ENCODE measurements at regions not wholly inside any gene's neighbourhood (a gene's known extent, or its start where the extent isn't known, plus 50 kb on each side); places are given as distances from the start of the nearest gene placed in this dataset.
"Not testable (repeated sequence)": the region's sequence is repeated elsewhere in the genome, so short reads cannot be mapped to it uniquely, and the experiment has no call there.

- Histone ChIP-seq H3K9ac (ENCODE audit: low read depth in 1 of 2, low read length in 2 of 2) (no peak overlapping the region), H3K27ac (ENCODE audit: low read depth in 2 of 2, low read length in 2 of 2) (peak overlapping the region in 1 of 2 donors; percentile 23), H3K9me3 (ENCODE audit: control insufficient read depth in 2 of 2, low read length in 2 of 2) (no peaks in the 10 kb centered on the region), H3K36me3 (ENCODE audit: control insufficient read depth in 2 of 2, insufficient read depth in 2 of 2, low read length in 2 of 2) (no peaks in the 10 kb centered on the region), H3K4me1 (ENCODE audit: control insufficient read depth in 2 of 2, insufficient read depth in 2 of 2, low read length in 2 of 2) (no peaks in the 10 kb centered on the region), H3K4me3 (ENCODE audit: low read length in 2 of 2) (no peak overlapping the region), H3K27me3 (ENCODE audit: control insufficient read depth in 2 of 2, insufficient read depth in 2 of 2, low read length in 2 of 2) (no peaks in the 10 kb centered on the region)
Observed at GRCh38 chr14:105589161-105589925, 63.0 kb downstream of the TMEM121 start.

DNA sequence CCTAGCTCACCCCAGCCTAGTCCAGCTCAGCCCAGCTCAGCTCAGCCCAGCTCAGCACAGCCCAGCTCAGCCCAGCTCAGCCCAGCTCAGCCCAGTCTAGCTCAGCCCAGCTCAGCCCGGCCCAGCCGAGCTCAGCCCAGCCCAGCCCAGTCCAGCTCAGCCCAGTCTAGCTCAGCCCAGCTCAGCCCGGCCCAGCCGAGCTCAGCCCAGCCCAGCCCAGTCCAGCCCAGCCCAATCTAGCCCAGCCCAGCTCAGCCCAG is 63.5 kb downstream of the TMEM121 start:
- H3K4me1 ChIP-seq (ENCODE audit: control insufficient read depth in 2 of 2, insufficient read depth in 2 of 2, low read length in 2 of 2); H3K9ac ChIP-seq (ENCODE audit: low read depth in 1 of 2, low read length in 2 of 2); H3K9me3 ChIP-seq (ENCODE audit: control insufficient read depth in 2 of 2, low read length in 2 of 2); H3K27me3 ChIP-seq (ENCODE audit: control insufficient read depth in 2 of 2, insufficient read depth in 2 of 2, low read length in 2 of 2); H3K36me3 ChIP-seq (ENCODE audit: control insufficient read depth in 2 of 2, insufficient read depth in 2 of 2, low read length in 2 of 2); H3K4me3 ChIP-seq (ENCODE audit: low read length in 2 of 2): not testable (repeated sequence)
- peak overlapping the region in 1 of 2 donors; percentile 23 for H3K27ac ChIP-seq (ENCODE audit: low read depth in 2 of 2, low read length in 2 of 2)

DNA sequence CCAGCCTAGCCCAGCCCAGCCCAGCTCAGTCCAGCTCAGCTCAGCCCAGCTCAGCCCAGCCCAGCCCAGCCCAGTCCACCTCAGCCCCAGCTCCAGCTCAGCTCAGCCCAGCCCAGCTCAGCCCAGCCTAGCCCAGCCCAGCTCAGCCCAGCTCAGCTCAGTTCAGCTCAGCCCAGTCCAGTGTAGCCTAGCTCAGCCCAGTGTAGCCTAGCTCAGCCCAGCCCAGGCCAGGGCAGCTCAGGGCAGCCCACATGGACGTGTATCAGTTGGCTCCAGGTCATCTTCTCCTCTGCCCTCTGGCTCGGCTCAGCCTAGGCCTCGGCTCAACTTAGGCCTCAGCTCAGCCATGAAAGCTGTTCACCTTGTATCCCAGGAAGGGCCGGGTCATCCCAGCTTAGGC is 64.7 kb downstream of the TMEM121 start:
- Histone ChIP-seq H3K9ac (ENCODE audit: low read depth in 1 of 2, low read length in 2 of 2) (no peak overlapping the region), H3K36me3 (ENCODE audit: control insufficient read depth in 2 of 2, insufficient read depth in 2 of 2, low read length in 2 of 2) (no peaks in the 10 kb centered on the region), H3K4me3 (ENCODE audit: low read length in 2 of 2) (no peak overlapping the region), H3K27ac (ENCODE audit: low read depth in 2 of 2, low read length in 2 of 2) (no peak overlapping the region), H3K9me3 (ENCODE audit: control insufficient read depth in 2 of 2, low read length in 2 of 2) (no peaks in the 10 kb centered on the region), H3K27me3 (ENCODE audit: control insufficient read depth in 2 of 2, insufficient read depth in 2 of 2, low read length in 2 of 2) (no peaks in the 10 kb centered on the region), H3K4me1 (ENCODE audit: control insufficient read depth in 2 of 2, insufficient read depth in 2 of 2, low read length in 2 of 2) (no peaks in the 10 kb centered on the region)

- H3K9me3 ChIP-seq (ENCODE audit: control insufficient read depth in 2 of 2, low read length in 2 of 2); H3K36me3 ChIP-seq (ENCODE audit: control insufficient read depth in 2 of 2, insufficient read depth in 2 of 2, low read length in 2 of 2); H3K27me3 ChIP-seq (ENCODE audit: control insufficient read depth in 2 of 2, insufficient read depth in 2 of 2, low read length in 2 of 2); H3K4me1 ChIP-seq (ENCODE audit: control insufficient read depth in 2 of 2, insufficient read depth in 2 of 2, low read length in 2 of 2); H3K9ac ChIP-seq (ENCODE audit: low read depth in 1 of 2, low read length in 2 of 2); H3K27ac ChIP-seq (ENCODE audit: low read depth in 2 of 2, low read length in 2 of 2); H3K4me3 ChIP-seq (ENCODE audit: low read length in 2 of 2): not testable (repeated sequence)
Observed at GRCh38 chr14:105591792-105592341, 65.5 kb downstream of the TMEM121 start.

GRCh38 chr14:105592646-105593045 is 66.3 kb downstream of the TMEM121 start:
- not testable (repeated sequence) for H3K9me3 ChIP-seq (ENCODE audit: control insufficient read depth in 2 of 2, low read length in 2 of 2); H3K36me3 ChIP-seq (ENCODE audit: control insufficient read depth in 2 of 2, insufficient read depth in 2 of 2, low read length in 2 of 2); H3K4me3 ChIP-seq (ENCODE audit: low read length in 2 of 2); H3K27ac ChIP-seq (ENCODE audit: low read depth in 2 of 2, low read length in 2 of 2); H3K27me3 ChIP-seq (ENCODE audit: control insufficient read depth in 2 of 2, insufficient read depth in 2 of 2, low read length in 2 of 2); H3K9ac ChIP-seq (ENCODE audit: low read depth in 1 of 2, low read length in 2 of 2); H3K4me1 ChIP-seq (ENCODE audit: control insufficient read depth in 2 of 2, insufficient read depth in 2 of 2, low read length in 2 of 2)

DNA sequence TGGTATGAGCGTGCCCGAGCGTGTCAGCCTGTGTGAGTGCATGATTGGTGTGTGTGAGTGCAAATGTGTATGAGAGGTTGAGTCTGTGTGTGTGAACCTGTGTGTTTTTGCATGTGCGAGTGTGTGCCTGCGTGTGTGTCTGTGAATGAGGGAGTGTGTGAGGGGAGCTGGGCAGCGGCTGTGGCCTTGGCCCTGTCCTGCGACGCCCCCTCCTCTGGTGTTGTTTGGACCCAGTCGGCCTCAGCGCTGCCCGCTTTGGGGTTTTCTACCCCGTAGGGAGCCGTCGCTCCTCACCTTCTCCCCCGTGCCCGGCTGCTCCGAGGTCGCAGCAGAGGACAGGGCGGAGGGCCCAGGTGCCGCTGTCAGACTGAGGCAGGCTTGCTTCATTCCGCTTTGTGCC is 69.0 kb downstream of the TMEM121 start:
- H3K27ac ChIP-seq (ENCODE audit: low read depth in 2 of 2, low read length in 2 of 2); H3K9ac ChIP-seq (ENCODE audit: low read depth in 1 of 2, low read length in 2 of 2); H3K36me3 ChIP-seq (ENCODE audit: control insufficient read depth in 2 of 2, insufficient read depth in 2 of 2, low read length in 2 of 2); H3K4me1 ChIP-seq (ENCODE audit: control insufficient read depth in 2 of 2, insufficient read depth in 2 of 2, low read length in 2 of 2); H3K4me3 ChIP-seq (ENCODE audit: low read length in 2 of 2); H3K9me3 ChIP-seq (ENCODE audit: control insufficient read depth in 2 of 2, low read length in 2 of 2); H3K27me3 ChIP-seq (ENCODE audit: control insufficient read depth in 2 of 2, insufficient read depth in 2 of 2, low read length in 2 of 2): not testable (repeated sequence)

- H3K9me3 ChIP-seq (ENCODE audit: control insufficient read depth in 2 of 2, low read length in 2 of 2); H3K4me1 ChIP-seq (ENCODE audit: control insufficient read depth in 2 of 2, insufficient read depth in 2 of 2, low read length in 2 of 2); H3K36me3 ChIP-seq (ENCODE audit: control insufficient read depth in 2 of 2, insufficient read depth in 2 of 2, low read length in 2 of 2); H3K27ac ChIP-seq (ENCODE audit: low read depth in 2 of 2, low read length in 2 of 2); H3K9ac ChIP-seq (ENCODE audit: low read depth in 1 of 2, low read length in 2 of 2); H3K4me3 ChIP-seq (ENCODE audit: low read length in 2 of 2); H3K27me3 ChIP-seq (ENCODE audit: control insufficient read depth in 2 of 2, insufficient read depth in 2 of 2, low read length in 2 of 2): not testable (repeated sequence)
Observed at GRCh38 chr14:105596374-105596773, 70.0 kb downstream of the TMEM121 start.

DNA sequence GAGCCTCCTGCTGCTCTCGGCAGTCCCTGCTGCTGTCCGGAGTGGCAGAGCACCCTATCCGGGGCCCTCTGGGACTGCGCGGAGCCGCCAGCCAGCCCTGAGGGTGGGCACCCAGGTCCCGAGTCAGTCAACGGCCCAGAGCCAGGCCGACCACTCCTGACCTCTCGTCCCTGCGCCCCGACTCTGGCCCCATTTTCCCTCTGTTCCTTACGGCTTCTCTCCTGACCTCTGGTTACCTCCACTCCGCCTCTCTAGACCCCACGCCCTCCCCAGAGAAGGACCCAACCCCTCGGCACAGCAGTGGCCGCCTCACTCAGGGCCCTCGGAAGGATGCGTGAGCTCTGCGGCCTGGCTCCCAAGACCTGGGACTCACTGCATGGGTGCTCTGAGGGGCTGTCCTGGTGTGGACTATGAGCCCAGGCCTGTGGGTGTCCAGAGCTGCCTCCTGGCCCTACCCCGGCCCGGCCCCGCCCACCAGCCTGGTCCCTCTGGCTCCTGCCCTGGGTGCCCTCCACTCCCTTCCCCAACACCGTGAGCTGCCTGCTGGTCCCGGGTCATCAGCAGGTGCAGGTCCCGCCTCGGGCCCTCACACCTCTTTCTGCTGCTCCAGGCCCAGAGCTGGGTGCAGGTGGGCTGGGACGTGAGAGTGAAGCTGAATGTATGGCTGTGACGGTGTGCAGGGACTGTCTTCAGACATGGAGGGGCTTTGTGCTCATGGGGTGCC is 71.8 kb downstream of the TMEM121 start:
- not testable (repeated sequence) for H3K9me3 ChIP-seq (ENCODE audit: control insufficient read depth in 2 of 2, low read length in 2 of 2); H3K27me3 ChIP-seq (ENCODE audit: control insufficient read depth in 2 of 2, insufficient read depth in 2 of 2, low read length in 2 of 2); H3K27ac ChIP-seq (ENCODE audit: low read depth in 2 of 2, low read length in 2 of 2); H3K9ac ChIP-seq (ENCODE audit: low read depth in 1 of 2, low read length in 2 of 2); H3K36me3 ChIP-seq (ENCODE audit: control insufficient read depth in 2 of 2, insufficient read depth in 2 of 2, low read length in 2 of 2); H3K4me1 ChIP-seq (ENCODE audit: control insufficient read depth in 2 of 2, insufficient read depth in 2 of 2, low read length in 2 of 2); H3K4me3 ChIP-seq (ENCODE audit: low read length in 2 of 2)

- H3K9me3 ChIP-seq (ENCODE audit: control insufficient read depth in 2 of 2, low read length in 2 of 2); H3K27me3 ChIP-seq (ENCODE audit: control insufficient read depth in 2 of 2, insufficient read depth in 2 of 2, low read length in 2 of 2); H3K4me3 ChIP-seq (ENCODE audit: low read length in 2 of 2): not testable (repeated sequence)
Observed at GRCh38 chr14:105598925-105599586, 72.7 kb downstream of the TMEM121 start.

DNA sequence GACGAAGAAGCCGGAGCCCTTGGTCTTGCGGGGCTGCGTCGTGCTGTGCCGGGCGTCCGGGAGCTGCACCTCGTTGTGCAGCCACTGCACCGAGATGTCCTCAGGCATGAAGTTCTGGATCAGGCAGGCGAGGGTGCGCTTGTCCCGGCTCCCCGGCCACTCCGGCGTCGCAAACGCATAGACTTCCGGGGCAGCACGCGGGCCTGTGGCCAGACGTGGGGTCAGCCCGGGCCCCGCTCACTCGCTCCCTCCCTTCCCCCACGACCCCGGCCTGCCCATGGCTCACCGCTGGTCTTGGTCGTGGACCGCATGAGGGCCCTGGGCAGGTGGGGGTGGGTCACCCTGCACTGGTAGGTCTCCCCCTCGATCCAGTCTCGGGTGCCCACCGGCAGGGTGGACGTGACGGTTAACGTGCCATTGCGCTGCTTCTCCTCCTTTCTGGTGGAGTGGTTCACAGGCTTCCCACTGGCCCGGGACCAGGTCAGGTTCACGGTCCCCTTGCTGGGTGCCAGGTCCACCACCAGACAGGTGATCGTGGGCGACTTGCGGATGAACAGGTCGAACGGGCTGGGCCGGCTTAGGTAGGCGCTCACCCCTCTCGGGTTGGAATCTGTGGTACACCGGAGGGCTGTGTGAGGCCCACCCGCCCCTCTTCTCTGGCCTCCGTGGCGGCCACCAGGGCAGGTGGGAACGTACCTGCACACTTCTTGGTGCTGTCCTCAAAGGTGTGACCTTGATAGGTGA is 74.0 kb downstream of the TMEM121 start:
- H3K27ac ChIP-seq (ENCODE audit: low read depth in 2 of 2, low read length in 2 of 2); H3K4me1 ChIP-seq (ENCODE audit: control insufficient read depth in 2 of 2, insufficient read depth in 2 of 2, low read length in 2 of 2); H3K9me3 ChIP-seq (ENCODE audit: control insufficient read depth in 2 of 2, low read length in 2 of 2); H3K9ac ChIP-seq (ENCODE audit: low read depth in 1 of 2, low read length in 2 of 2); H3K4me3 ChIP-seq (ENCODE audit: low read length in 2 of 2); H3K36me3 ChIP-seq (ENCODE audit: control insufficient read depth in 2 of 2, insufficient read depth in 2 of 2, low read length in 2 of 2); H3K27me3 ChIP-seq (ENCODE audit: control insufficient read depth in 2 of 2, insufficient read depth in 2 of 2, low read length in 2 of 2): not testable (repeated sequence)

More at GRCh38 chr14:105598925-105599586, 72.7 kb downstream of the TMEM121 start:
- not testable (repeated sequence) for H3K36me3 ChIP-seq (ENCODE audit: control insufficient read depth in 2 of 2, insufficient read depth in 2 of 2, low read length in 2 of 2); H3K4me1 ChIP-seq (ENCODE audit: control insufficient read depth in 2 of 2, insufficient read depth in 2 of 2, low read length in 2 of 2); H3K9ac ChIP-seq (ENCODE audit: low read depth in 1 of 2, low read length in 2 of 2); H3K27ac ChIP-seq (ENCODE audit: low read depth in 2 of 2, low read length in 2 of 2)
